Breast epithelium (tissue), 4 donors: ENCODE measurements at regions not wholly inside any gene's neighbourhood (a gene's known extent, or its start where the extent isn't known, plus 50 kb on each side); places are given as distances from the start of the nearest gene placed in this dataset.

ENCODE experiments used
- DNase-seq, 2 donors: peaks; one replicate each; pipeline ENCODE4 v3.0.0-alpha.2; 2019; ENCODE audit warnings: low spot score in 2 of 2
- H3K27ac ChIP-seq, 2 donors: fragments of 200-600 bp; sonication (generic) in 1 of 2; one replicate each; pipeline ENCODE4 v1.5.1; 2016 to 2019; ENCODE audit warnings: mild to moderate bottlenecking in 1 of 2
- H3K27me3 ChIP-seq, 2 donors: fragments of 200-600 bp; sonication (generic) in 1 of 2; one replicate each; pipeline versions ENCODE4 v1.5.1 to v1.6.0; 2017 to 2019; ENCODE audit warnings: control low read depth in 1 of 2, mild to moderate bottlenecking in 1 of 2
- H3K36me3 ChIP-seq: fragments of 200-600 bp; one replicate; pipeline ENCODE4 v1.5.1; 2019
- H3K4me1 ChIP-seq, 2 donors: fragments of 200-600 bp; sonication (generic); one replicate each; pipeline ENCODE4 v1.5.1; 2016 to 2019; ENCODE audit warnings: control low read depth in 1 of 2
- H3K4me3 ChIP-seq, 3 donors: fragments of 200-600 bp; sonication (generic); 1 replicate in 2 of 3; 2 replicates in 1 of 3; pipeline ENCODE4 v1.5.1; 2016 to 2019; ENCODE audit warnings: mild to moderate bottlenecking in 3 of 3, moderate library complexity in 2 of 3
- H3K9me3 ChIP-seq, 2 donors: fragments of 200-600 bp; sonication (generic) in 1 of 2; one replicate each; pipeline ENCODE4 v1.5.1; 2016 to 2019; ENCODE audit warnings: control low read depth in 1 of 2
- CTCF ChIP-seq, 3 donors: fragments of 450-650 bp; IDR thresholded peaks; one replicate each; pipeline ENCODE4 v1.5.1; 2016 to 2017; ENCODE audit warnings: antibody characterized with exemption in 3 of 3, mild to moderate bottlenecking in 3 of 3, moderate library complexity in 3 of 3
- POLR2A ChIP-seq: fragments of 450-650 bp; IDR thresholded peaks from one replicate; pipeline ENCODE4 v1.6.1; 2016; ENCODE audit warnings: antibody characterized with exemption, mild to moderate bottlenecking, moderate library complexity
- POLR2AphosphoS5 ChIP-seq, 3 donors: sonication (generic); formaldehyde crosslinking; IDR thresholded peaks; one replicate each; pipeline ENCODE4 v1.6.1; 2017; ENCODE audit warnings: antibody characterized with exemption in 3 of 3
- intact Hi-C: fragments of 100-400 bp; cut with DNase I; formaldehyde crosslinking; loops from one replicate; pipeline ENCODE4 v1.15.1; 2023; ENCODE audit warnings: low total_unique reads

DNA sequence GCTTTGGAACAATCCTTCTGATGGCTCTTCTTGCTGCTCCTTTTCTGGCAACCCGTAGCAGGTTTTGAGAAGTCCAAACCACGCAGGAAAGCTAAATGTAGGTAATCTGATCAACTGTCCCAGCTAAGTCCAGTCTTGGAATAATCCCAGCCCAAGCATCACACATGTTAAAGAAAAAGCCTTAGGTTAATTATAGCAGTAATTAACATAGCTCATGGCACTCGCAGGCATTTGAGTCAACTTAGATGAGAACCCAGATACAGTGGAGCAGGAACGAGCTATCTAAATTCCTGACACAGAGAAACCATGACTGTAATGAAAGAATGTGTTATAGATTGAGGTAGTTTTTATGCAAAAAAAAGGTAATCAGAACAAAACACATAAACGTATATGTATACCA, 844.8 kb downstream of the CDH9 start:
- intact Hi-C loops = no loop called here

GRCh38 chr5:26192486-26192885, 845.9 kb downstream of the CDH9 start:
- TF ChIP-seq POLR2AphosphoS5 (IDR thresholded peaks at IDR 0.05) = no peak
- TF ChIP-seq POLR2A = no peak
- TF ChIP-seq CTCF (IDR thresholded peaks at IDR 0.05) = no peak
- no peaks in the 10 kb centered on the region for H3K9me3 ChIP-seq
- H3K36me3 ChIP-seq = no peaks in the 10 kb centered on the region
- intact Hi-C loops = no loop called here
- H3K27ac ChIP-seq = no peak overlapping the region
- no peaks in the 10 kb centered on the region for H3K27me3 ChIP-seq
- H3K4me3 ChIP-seq = no peak overlapping the region
- no peak for DNase-seq
- no peaks in the 10 kb centered on the region for H3K4me1 ChIP-seq

More for the DNA sequence above, 844.8 kb downstream of the CDH9 start:
- no peak overlapping the region for H3K4me3 ChIP-seq
- TF ChIP-seq POLR2AphosphoS5 (IDR thresholded peaks at IDR 0.05) (no peak), CTCF (IDR thresholded peaks at IDR 0.05) (no peak), POLR2A (no peak)
- H3K27me3 ChIP-seq = no peaks in the 10 kb centered on the region
- no peaks in the 10 kb centered on the region for H3K9me3 ChIP-seq
- no peak for DNase-seq
- H3K36me3 ChIP-seq = no peaks in the 10 kb centered on the region
- H3K27ac ChIP-seq = no peak overlapping the region
- H3K4me1 ChIP-seq = no peaks in the 10 kb centered on the region

- intact Hi-C loops = no loop called here
- Histone ChIP-seq H3K27ac (no peak overlapping the region), H3K27me3 (no peaks in the 10 kb centered on the region), H3K4me1 (no peaks in the 10 kb centered on the region), H3K4me3 (no peak overlapping the region), H3K9me3 (no peaks in the 10 kb centered on the region), H3K36me3 (no peaks in the 10 kb centered on the region)
- TF ChIP-seq POLR2A (no peak), POLR2AphosphoS5 (IDR thresholded peaks at IDR 0.05) (no peak), CTCF (IDR thresholded peaks at IDR 0.05) (no peak)
- no peak for DNase-seq
These were observed 856.8 kb downstream of the CDH9 start for GRCh38 chr5:26181582-26181981.

- Histone ChIP-seq H3K36me3 (no peaks in the 10 kb centered on the region), H3K9me3 (no peaks in the 10 kb centered on the region), H3K27me3 (no peaks in the 10 kb centered on the region), H3K27ac (no peak overlapping the region), H3K4me3 (no peak overlapping the region), H3K4me1 (no peaks in the 10 kb centered on the region)
- TF ChIP-seq POLR2A = no peak
- TF ChIP-seq POLR2AphosphoS5 (IDR thresholded peaks at IDR 0.05) = no peak
- TF ChIP-seq CTCF (IDR thresholded peaks at IDR 0.05) = no peak
- intact Hi-C loops = no loop called here
- no peak for DNase-seq
These were observed 889.7 kb downstream of the CDH9 start for GRCh38 chr5:26148569-26149107.

- intact Hi-C loops = no loop called here
- Histone ChIP-seq H3K36me3 (no peaks in the 10 kb centered on the region), H3K27me3 (no peaks in the 10 kb centered on the region), H3K9me3 (no peaks in the 10 kb centered on the region), H3K4me3 (no peak overlapping the region), H3K27ac (no peak overlapping the region), H3K4me1 (no peaks in the 10 kb centered on the region)
- no peak for TF ChIP-seq POLR2A
- TF ChIP-seq CTCF (IDR thresholded peaks at IDR 0.05) = no peak
- TF ChIP-seq POLR2AphosphoS5 (IDR thresholded peaks at IDR 0.05) = no peak
- DNase-seq = no peak
These were observed 895.1 kb downstream of the CDH9 start for GRCh38 chr5:26143259-26143658.
